GM12874 (cell line): ENCODE measurements at regions not wholly inside any gene's neighbourhood (a gene's known extent, or its start where the extent isn't known, plus 50 kb on each side); places are given as distances from the start of the nearest gene placed in this dataset.

ENCODE experiments used
- CTCF ChIP-seq: IDR thresholded peaks from 2 replicates; pipeline ENCODE4 v1.5.1; 2011; ENCODE audit warnings: low read depth, mild to moderate bottlenecking, control low read depth, low read length, moderate library complexity; ENCODE audit not compliant: insufficient read depth

- no peak for TF ChIP-seq CTCF
These were observed 178.6 kb upstream of the EEA1 start for GRCh38 chr12:93107514-93108312.

- TF ChIP-seq CTCF = no peak
These were observed 179.9 kb upstream of the EEA1 start for GRCh38 chr12:93108985-93109384.

- TF ChIP-seq CTCF = no peak
These were observed 180.6 kb upstream of the EEA1 start for GRCh38 chr12:93109551-93110203.

- TF ChIP-seq CTCF = no peak
These were observed 182.7 kb upstream of the EEA1 start for GRCh38 chr12:93111773-93112172.

- TF ChIP-seq CTCF = no peak
These were observed 184.4 kb upstream of the EEA1 start for GRCh38 chr12:93113317-93114006.

- TF ChIP-seq CTCF = no peak
These were observed 186.1 kb upstream of the EEA1 start for GRCh38 chr12:93115198-93115601.

GRCh38 chr12:93115646-93116045 lies 186.6 kb upstream of the EEA1 start:
- no peak for TF ChIP-seq CTCF
